Spleen (tissue), 7 donors: ENCODE measurements at regions not wholly inside any gene's neighbourhood (a gene's known extent, or its start where the extent isn't known, plus 50 kb on each side); places are given as distances from the start of the nearest gene placed in this dataset.

Source experiments
- POLR2A ChIP-seq, 3 donors: fragments of 450-650 bp; IDR thresholded peaks; one replicate each; pipeline ENCODE4 v1.5.1; 2017; ENCODE audit warnings: antibody characterized with exemption in 3 of 3, mild to moderate bottlenecking in 1 of 3
- TF ChIP-seq, protein P1 (sequence below), 11 experiments: fragments of 200-600 bp in 7 of 11; fragments of 450-650 bp in 4 of 11; sonication (generic) in 4 of 11; IDR thresholded peaks in 8 of 11; conservative IDR thresholded peaks in 3 of 11; 1 replicate in 7 of 11; 2 replicates in 4 of 11; pipeline versions ENCODE4 v1.4.0 to v1.8.0; 2016 to 2021; ENCODE audit warnings: antibody characterized with exemption in 11 of 11, inconsistent platforms in 4 of 11, mild to moderate bottlenecking in 1 of 11
- donor health status: DM: no; HTN: no; CAD: no; lungs with moderate emphysema.
- donor health status: DM: no; HTN: no; CAD: no.
- donor health status: DM: no; HTN: no; CAD: no.

GRCh38 chr16:63774302-63774701 is 1347.6 kb downstream of the CDH11 start:
- TF ChIP-seq, protein P1, sequence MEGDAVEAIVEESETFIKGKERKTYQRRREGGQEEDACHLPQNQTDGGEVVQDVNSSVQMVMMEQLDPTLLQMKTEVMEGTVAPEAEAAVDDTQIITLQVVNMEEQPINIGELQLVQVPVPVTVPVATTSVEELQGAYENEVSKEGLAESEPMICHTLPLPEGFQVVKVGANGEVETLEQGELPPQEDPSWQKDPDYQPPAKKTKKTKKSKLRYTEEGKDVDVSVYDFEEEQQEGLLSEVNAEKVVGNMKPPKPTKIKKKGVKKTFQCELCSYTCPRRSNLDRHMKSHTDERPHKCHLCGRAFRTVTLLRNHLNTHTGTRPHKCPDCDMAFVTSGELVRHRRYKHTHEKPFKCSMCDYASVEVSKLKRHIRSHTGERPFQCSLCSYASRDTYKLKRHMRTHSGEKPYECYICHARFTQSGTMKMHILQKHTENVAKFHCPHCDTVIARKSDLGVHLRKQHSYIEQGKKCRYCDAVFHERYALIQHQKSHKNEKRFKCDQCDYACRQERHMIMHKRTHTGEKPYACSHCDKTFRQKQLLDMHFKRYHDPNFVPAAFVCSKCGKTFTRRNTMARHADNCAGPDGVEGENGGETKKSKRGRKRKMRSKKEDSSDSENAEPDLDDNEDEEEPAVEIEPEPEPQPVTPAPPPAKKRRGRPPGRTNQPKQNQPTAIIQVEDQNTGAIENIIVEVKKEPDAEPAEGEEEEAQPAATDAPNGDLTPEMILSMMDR (IDR thresholded peaks at IDR 0.05 in 8 of 11, conservative IDR thresholded peaks at IDR 0.05 in 3 of 11) = no peak
- no peak for TF ChIP-seq POLR2A (IDR thresholded peaks at IDR 0.05)
